GM18498 (cell line): ENCODE measurements at regions not wholly inside any gene's neighbourhood (a gene's known extent, or its start where the extent isn't known, plus 50 kb on each side); places are given as distances from the start of the nearest gene placed in this dataset.

Experiments
- ATAC-seq: cut with Tn5 transposase; IDR thresholded peaks from one replicate; pipeline ENCODE4 v1.9.1; 2021; ENCODE audit warnings: mild to moderate bottlenecking, moderate library complexity; ENCODE audit not compliant: unreplicated experiment

DNA sequence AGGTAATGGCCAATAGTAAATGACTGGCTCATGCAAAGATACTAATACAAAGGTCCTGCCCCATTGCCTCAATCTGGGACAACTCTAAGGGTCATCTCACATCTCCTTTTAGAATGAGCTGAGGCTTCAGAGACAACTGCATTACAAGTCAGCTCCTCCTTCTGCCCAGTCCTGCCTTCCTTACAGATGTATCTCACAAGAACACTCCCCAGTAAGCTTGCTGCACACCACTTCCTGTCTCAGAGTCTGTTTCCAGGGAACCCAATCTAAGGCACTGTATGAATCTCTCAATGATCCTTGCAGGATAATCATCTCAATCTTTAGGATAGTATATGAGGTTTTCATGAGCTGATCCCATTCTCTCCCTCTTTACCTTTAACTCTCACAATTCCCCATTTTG is 57.8 kb upstream of the ZDHHC17 start:
- no peak for ATAC-seq

DNA sequence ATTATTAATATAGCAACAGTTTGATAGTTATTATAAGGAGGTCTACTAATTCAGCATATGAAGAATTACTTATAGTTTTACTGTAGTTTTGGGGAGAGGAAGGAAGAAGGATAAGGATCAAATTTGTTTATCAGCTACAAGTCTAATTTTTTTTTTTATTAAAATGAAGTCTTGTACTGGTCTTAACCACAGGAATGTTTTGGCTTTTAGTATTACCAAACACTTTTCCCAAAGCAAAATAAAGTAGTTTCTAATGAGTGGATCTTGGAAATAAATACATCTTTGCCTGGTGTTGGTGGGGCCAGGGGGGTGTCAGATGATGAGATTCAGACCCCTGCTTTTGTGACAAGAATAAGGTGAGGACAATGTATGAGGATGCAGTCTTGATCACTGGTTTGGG is 57.2 kb upstream of the ZDHHC17 start:
- ATAC-seq: no peak

DNA sequence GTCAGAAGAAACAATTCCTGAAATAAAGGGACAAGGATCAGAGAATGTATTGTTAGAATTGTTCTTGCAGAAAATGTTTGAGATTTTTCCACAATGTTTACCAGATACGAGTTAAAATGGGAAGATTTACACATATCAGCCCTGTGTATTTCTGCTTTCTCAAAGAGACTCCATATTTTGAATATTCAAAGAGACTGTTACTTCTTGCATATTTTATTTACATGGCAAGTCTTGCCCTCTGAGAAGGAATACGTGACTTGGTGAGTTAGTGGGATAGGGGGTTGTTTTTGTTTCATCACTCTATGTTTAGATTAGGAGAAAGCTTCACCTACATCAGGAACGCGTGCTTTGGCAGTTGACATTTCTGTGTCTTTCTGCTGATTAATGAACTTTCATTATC is 56.1 kb upstream of the ZDHHC17 start:
- ATAC-seq: no peak

DNA sequence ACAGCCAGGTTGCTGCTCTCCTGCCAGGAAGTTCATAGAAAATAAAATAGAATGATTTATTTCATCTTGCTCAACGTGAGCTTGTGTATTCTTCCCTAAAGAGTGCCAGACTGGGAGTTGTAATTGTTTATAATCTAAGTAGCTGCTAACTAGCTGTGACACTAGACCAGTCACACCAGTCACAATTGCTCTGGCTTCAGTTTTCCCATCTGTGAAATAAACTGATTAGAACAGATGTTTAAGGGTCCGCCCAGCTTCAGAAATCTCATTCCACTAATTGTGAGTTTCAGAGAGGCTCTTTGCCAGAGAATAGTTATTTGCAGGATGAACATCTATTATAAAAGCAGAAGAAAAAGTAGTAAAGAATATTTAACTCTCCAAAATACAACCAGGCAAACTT is 55.6 kb upstream of the ZDHHC17 start:
- no peak for ATAC-seq

DNA sequence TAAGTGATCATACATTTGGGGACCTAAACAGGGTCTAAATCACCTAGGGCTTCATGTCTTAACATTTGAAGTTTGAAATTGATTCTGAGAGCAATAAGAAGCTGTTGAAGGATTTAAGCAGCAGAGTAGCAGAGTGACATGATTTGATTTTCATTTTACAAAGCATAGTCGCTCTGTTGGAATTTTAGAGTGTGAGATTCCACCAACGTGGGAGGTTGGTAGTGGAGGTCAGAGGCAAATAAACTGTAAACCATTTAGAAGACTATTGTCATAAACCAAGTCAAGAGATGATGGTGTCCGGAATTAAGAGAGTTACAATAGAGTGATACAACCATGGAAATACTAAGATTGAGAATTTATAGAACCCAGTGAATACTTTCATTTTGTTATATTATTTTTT is 52.7 kb upstream of the ZDHHC17 start:
- ATAC-seq: no peak

DNA sequence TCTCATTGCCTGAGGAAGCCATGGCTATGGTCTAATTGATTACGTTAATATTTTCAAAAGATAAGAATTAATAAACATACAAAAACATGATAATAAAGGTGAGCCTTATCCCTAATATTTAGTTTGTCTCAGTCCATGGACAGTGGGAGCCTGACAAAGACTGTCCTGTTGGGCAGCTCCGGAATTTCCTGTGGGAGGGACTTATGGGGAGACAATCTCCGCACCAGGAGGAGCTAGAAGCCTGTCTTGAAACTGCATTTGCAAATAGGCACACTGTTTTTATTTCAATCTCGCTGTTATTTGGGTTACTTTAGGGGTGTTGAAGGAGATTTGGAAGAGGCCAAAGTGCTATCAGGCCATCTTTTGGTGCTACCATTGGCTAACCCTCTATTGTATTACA is 50.8 kb upstream of the ZDHHC17 start:
- no peak for ATAC-seq

DNA sequence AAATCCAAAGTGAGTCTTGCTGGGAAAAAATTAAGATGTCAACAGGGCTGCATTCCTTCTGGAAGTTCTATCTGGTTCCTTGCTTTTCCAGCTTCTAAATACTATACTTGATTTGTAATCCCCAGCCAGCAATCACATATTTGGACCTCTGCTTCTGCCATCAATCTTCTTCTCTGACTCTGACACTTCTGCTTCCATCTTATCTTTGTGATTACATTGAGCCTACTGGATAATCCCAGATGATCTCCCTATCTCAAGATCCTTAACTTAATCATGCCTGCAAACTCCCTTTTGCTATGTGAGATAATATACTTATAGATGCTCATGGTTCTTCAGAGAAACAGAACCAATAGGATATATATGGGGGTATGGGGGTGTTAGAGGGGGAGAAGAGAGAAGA is 49.9 kb upstream of the ZDHHC17 start:
- ATAC-seq: no peak
